ENCODE measurements at regions not wholly inside any gene's neighbourhood (a gene's known extent, or its start where the extent isn't known, plus 50 kb on each side); places are given as distances from the start of the nearest gene placed in this dataset.

DNA sequence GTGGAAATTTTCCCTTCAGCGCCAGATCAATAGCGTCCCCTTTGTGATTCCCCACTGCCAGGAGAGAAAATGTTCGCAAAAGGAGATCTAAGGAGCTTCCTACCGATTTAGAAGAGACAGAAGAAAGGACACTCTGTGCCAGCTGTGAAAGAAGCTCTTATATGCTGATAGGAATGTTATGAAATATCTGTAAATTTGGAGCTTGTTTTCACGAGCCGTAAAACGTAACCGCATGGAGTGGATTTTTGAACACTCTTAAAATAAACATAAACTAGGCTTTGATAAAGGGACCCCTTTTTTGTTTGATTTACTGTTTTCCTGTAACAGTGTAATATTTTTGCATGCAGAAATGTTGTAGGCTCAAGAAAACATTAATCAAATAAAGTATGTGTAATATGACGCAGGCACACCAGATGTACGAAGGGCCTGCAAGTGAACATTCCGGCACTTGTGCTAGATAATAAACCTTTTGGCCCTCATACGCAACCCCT, 346.8 kb downstream of the ETNK1 start (continued):
- TF ChIP-seq, protein P1, sequence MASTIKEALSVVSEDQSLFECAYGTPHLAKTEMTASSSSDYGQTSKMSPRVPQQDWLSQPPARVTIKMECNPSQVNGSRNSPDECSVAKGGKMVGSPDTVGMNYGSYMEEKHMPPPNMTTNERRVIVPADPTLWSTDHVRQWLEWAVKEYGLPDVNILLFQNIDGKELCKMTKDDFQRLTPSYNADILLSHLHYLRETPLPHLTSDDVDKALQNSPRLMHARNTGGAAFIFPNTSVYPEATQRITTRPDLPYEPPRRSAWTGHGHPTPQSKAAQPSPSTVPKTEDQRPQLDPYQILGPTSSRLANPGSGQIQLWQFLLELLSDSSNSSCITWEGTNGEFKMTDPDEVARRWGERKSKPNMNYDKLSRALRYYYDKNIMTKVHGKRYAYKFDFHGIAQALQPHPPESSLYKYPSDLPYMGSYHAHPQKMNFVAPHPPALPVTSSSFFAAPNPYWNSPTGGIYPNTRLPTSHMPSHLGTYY (CRISPR knock-in tag; IDR thresholded peaks at IDR 0.05) = no peak
- TF ChIP-seq, protein P2, sequence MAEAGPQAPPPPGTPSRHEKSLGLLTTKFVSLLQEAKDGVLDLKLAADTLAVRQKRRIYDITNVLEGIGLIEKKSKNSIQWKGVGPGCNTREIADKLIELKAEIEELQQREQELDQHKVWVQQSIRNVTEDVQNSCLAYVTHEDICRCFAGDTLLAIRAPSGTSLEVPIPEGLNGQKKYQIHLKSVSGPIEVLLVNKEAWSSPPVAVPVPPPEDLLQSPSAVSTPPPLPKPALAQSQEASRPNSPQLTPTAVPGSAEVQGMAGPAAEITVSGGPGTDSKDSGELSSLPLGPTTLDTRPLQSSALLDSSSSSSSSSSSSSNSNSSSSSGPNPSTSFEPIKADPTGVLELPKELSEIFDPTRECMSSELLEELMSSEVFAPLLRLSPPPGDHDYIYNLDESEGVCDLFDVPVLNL (CRISPR knock-in tag; IDR thresholded peaks at IDR 0.05; ENCODE audit: borderline replicate concordance, low read depth) = no peak
- TF ChIP-seq PRRX2 (CRISPR knock-in tag; IDR thresholded peaks at IDR 0.05) = no peak
- no peak for TF ChIP-seq GTF2I (CRISPR knock-in tag; conservative IDR thresholded peaks at IDR 0.05)
- no peak for TF ChIP-seq MXD4 (CRISPR knock-in tag; IDR thresholded peaks at IDR 0.05; ENCODE audit: borderline replicate concordance)

DNA sequence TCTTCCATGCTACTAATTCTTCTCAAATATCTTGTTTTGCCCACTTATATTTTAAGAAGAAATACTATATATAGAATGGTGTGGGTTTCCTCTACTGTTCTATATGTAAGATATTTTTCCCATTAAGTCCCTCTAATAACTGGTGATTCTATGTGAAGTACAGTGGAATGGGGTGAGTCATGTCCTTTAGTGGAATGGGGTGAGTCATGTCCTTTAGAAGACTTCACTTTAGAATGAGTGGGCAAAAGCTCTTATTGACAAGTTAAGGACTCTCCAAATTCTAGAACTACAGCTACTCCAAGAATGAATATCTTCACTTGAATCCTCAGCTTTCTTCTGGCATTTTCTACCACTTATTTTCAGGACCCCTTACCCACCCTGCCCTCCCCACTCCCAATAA, 349.9 kb downstream of the ETNK1 start:
- CTCF ChIA-PET = no interaction called here
- TF ChIP-seq, protein P3, sequence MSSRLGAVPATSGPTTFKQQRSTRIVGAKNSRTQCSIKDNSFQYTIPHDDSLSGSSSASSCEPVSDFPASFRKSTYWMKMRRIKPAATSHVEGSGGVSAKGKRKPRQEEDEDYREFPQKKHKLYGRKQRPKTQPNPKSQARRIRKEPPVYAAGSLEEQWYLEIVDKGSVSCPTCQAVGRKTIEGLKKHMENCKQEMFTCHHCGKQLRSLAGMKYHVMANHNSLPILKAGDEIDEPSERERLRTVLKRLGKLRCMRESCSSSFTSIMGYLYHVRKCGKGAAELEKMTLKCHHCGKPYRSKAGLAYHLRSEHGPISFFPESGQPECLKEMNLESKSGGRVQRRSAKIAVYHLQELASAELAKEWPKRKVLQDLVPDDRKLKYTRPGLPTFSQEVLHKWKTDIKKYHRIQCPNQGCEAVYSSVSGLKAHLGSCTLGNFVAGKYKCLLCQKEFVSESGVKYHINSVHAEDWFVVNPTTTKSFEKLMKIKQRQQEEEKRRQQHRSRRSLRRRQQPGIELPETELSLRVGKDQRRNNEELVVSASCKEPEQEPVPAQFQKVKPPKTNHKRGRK (CRISPR knock-in tag; IDR thresholded peaks at IDR 0.05; ENCODE audit: borderline replicate concordance) = no peak
- TF ChIP-seq, protein P4, sequence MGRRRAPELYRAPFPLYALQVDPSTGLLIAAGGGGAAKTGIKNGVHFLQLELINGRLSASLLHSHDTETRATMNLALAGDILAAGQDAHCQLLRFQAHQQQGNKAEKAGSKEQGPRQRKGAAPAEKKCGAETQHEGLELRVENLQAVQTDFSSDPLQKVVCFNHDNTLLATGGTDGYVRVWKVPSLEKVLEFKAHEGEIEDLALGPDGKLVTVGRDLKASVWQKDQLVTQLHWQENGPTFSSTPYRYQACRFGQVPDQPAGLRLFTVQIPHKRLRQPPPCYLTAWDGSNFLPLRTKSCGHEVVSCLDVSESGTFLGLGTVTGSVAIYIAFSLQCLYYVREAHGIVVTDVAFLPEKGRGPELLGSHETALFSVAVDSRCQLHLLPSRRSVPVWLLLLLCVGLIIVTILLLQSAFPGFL (CRISPR knock-in tag; IDR thresholded peaks at IDR 0.05; ENCODE audit: borderline replicate concordance) = no peak
- TF ChIP-seq GABPB1 (CRISPR knock-in tag; IDR thresholded peaks at IDR 0.05) (no peak), KAT7 (CRISPR knock-in tag; IDR thresholded peaks at IDR 0.05; ENCODE audit: borderline replicate concordance) (no peak), GTF2I (CRISPR knock-in tag; conservative IDR thresholded peaks at IDR 0.05) (no peak)
- TF ChIP-seq, protein P5, sequence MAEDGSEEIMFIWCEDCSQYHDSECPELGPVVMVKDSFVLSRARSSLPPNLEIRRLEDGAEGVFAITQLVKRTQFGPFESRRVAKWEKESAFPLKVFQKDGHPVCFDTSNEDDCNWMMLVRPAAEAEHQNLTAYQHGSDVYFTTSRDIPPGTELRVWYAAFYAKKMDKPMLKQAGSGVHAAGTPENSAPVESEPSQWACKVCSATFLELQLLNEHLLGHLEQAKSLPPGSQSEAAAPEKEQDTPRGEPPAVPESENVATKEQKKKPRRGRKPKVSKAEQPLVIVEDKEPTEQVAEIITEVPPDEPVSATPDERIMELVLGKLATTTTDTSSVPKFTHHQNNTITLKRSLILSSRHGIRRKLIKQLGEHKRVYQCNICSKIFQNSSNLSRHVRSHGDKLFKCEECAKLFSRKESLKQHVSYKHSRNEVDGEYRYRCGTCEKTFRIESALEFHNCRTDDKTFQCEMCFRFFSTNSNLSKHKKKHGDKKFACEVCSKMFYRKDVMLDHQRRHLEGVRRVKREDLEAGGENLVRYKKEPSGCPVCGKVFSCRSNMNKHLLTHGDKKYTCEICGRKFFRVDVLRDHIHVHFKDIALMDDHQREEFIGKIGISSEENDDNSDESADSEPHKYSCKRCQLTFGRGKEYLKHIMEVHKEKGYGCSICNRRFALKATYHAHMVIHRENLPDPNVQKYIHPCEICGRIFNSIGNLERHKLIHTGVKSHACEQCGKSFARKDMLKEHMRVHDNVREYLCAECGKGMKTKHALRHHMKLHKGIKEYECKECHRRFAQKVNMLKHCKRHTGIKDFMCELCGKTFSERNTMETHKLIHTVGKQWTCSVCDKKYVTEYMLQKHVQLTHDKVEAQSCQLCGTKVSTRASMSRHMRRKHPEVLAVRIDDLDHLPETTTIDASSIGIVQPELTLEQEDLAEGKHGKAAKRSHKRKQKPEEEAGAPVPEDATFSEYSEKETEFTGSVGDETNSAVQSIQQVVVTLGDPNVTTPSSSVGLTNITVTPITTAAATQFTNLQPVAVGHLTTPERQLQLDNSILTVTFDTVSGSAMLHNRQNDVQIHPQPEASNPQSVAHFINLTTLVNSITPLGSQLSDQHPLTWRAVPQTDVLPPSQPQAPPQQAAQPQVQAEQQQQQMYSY (CRISPR knock-in tag; IDR thresholded peaks at IDR 0.05) = no peak
- TF ChIP-seq, protein P6, sequence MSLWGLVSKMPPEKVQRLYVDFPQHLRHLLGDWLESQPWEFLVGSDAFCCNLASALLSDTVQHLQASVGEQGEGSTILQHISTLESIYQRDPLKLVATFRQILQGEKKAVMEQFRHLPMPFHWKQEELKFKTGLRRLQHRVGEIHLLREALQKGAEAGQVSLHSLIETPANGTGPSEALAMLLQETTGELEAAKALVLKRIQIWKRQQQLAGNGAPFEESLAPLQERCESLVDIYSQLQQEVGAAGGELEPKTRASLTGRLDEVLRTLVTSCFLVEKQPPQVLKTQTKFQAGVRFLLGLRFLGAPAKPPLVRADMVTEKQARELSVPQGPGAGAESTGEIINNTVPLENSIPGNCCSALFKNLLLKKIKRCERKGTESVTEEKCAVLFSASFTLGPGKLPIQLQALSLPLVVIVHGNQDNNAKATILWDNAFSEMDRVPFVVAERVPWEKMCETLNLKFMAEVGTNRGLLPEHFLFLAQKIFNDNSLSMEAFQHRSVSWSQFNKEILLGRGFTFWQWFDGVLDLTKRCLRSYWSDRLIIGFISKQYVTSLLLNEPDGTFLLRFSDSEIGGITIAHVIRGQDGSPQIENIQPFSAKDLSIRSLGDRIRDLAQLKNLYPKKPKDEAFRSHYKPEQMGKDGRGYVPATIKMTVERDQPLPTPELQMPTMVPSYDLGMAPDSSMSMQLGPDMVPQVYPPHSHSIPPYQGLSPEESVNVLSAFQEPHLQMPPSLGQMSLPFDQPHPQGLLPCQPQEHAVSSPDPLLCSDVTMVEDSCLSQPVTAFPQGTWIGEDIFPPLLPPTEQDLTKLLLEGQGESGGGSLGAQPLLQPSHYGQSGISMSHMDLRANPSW (CRISPR knock-in tag; conservative IDR thresholded peaks at IDR 0.05; ENCODE audit: low read depth) = no peak

More for the DNA sequence above, 349.9 kb downstream of the ETNK1 start:
- POLR2A ChIA-PET = no interaction called here
- Mint-ChIP-seq H3K27me3 (ENCODE audit: low read depth) (no peaks in the 10 kb centered on the region), H3K4me3 (no peak overlapping the region), H3K27ac (no peak overlapping the region), H3K9me3 (no peaks in the 10 kb centered on the region), H3K36me3 (no peaks in the 10 kb centered on the region), H3K4me1 (peaks cover 7% of the 10 kb centered on the region; the same call in 1 of the 2 replicates)
- no peak for DNase-seq (ENCODE audit: low spot score)
- no peak for ATAC-seq
